ENCODE measurements at regions not wholly inside any gene's neighbourhood (a gene's known extent, or its start where the extent isn't known, plus 50 kb on each side); places are given as distances from the start of the nearest gene placed in this dataset.
"Not testable (repeated sequence)": the region's sequence is repeated elsewhere in the genome, so short reads cannot be mapped to it uniquely, and the experiment has no call there.

GRCh38 chr10:120048391-120048790 is 155.9 kb downstream of the SEC23IP start:
- DNase-seq (ENCODE audit: low read depth), result no peak

- DNase-seq (ENCODE audit: low read depth), result no peak
These were observed 159.1 kb downstream of the SEC23IP start for GRCh38 chr10:120051671-120052070.

GRCh38 chr10:120052964-120053702 is 160.6 kb downstream of the SEC23IP start:
- DNase-seq (ENCODE audit: low read depth), result no peak

GRCh38 chr10:120059790-120060189 is 167.3 kb downstream of the SEC23IP start:
- not testable (repeated sequence) for DNase-seq (ENCODE audit: low read depth)

GRCh38 chr10:120067427-120067826 is 174.9 kb downstream of the SEC23IP start:
- no peak for DNase-seq (ENCODE audit: low read depth)

- no peak for DNase-seq (ENCODE audit: low read depth)
These were observed 177.2 kb downstream of the SEC23IP start for GRCh38 chr10:120069700-120070099.

GRCh38 chr10:120075349-120075748 is 182.8 kb downstream of the SEC23IP start:
- no peak for DNase-seq (ENCODE audit: low read depth)

- no peak for DNase-seq (ENCODE audit: low read depth)
These were observed 184.6 kb downstream of the SEC23IP start for GRCh38 chr10:120076996-120077706.

GRCh38 chr10:120077707-120078492 is 185.4 kb downstream of the SEC23IP start:
- no peak for DNase-seq (ENCODE audit: low read depth)

- DNase-seq (ENCODE audit: low read depth), result no peak
These were observed 192.7 kb downstream of the SEC23IP start for GRCh38 chr10:120085096-120085796.

- DNase-seq (ENCODE audit: low read depth), result no peak
These were observed 193.5 kb downstream of the SEC23IP start for GRCh38 chr10:120086066-120086465.

GRCh38 chr10:120087109-120087508 is 194.6 kb downstream of the SEC23IP start:
- no peak for DNase-seq (ENCODE audit: low read depth)

- DNase-seq (ENCODE audit: low read depth), result no peak
These were observed 203.3 kb downstream of the SEC23IP start for GRCh38 chr10:120095875-120096274.

- no peak for DNase-seq (ENCODE audit: low read depth)
These were observed 205.2 kb downstream of the SEC23IP start for GRCh38 chr10:120097766-120098165.

GRCh38 chr10:120098232-120098930 is 205.9 kb downstream of the SEC23IP start:
- DNase-seq (ENCODE audit: low read depth), result no peak

GRCh38 chr10:120103738-120104560 is 211.4 kb downstream of the SEC23IP start:
- no peak for DNase-seq (ENCODE audit: low read depth)

GRCh38 chr10:120105001-120105400 is 212.5 kb downstream of the SEC23IP start:
- peak; percentile 5 for DNase-seq (ENCODE audit: low read depth)

- peak; percentile 0 for DNase-seq (ENCODE audit: low read depth)
These were observed 213.0 kb downstream of the SEC23IP start for GRCh38 chr10:120105492-120105891.

GRCh38 chr10:120108916-120109315 is 216.4 kb downstream of the SEC23IP start:
- DNase-seq (ENCODE audit: low read depth), result no peak

GRCh38 chr10:120109725-120110124 is 217.2 kb downstream of the SEC23IP start:
- DNase-seq (ENCODE audit: low read depth), result not testable (repeated sequence)
